ENCODE measurements at regions not wholly inside any gene's neighbourhood (a gene's known extent, or its start where the extent isn't known, plus 50 kb on each side); places are given as distances from the start of the nearest gene placed in this dataset.

GRCh38 chr1:182330303-182330702 lies 61.3 kb downstream of the GLUL start:
- TF ChIP-seq EZH2 (IDR thresholded peaks at IDR 0.05; ENCODE audit: low read length, missing control alignments) (no peak), CTCF (conservative IDR thresholded peaks at IDR 0.05 in 1 of 2, IDR thresholded peaks at IDR 0.05 in 1 of 2; ENCODE audit: low read depth in 1 of 2, low read length in 2 of 2) (no peak)
